GM12872 (cell line): ENCODE measurements at regions not wholly inside any gene's neighbourhood (a gene's known extent, or its start where the extent isn't known, plus 50 kb on each side); places are given as distances from the start of the nearest gene placed in this dataset.

ENCODE experiments used
- CTCF ChIP-seq: IDR thresholded peaks from 3 replicates; pipeline ENCODE4 v1.5.1; 2011; ENCODE audit warnings: low read depth, mild to moderate bottlenecking, low read length, moderate library complexity; ENCODE audit not compliant: insufficient read depth

- no peak for TF ChIP-seq CTCF
Observed at GRCh38 chr2:217299590-217299989, 439.7 kb upstream of the TNP1 start.

- TF ChIP-seq CTCF, result no peak
Observed at GRCh38 chr2:217297096-217297495, 437.2 kb upstream of the TNP1 start.

- TF ChIP-seq CTCF, result no peak
Observed at GRCh38 chr2:217294818-217295217, 435.0 kb upstream of the TNP1 start.

GRCh38 chr2:217294211-217294610 is 434.3 kb upstream of the TNP1 start:
- no peak for TF ChIP-seq CTCF

- TF ChIP-seq CTCF, result no peak
Observed at GRCh38 chr2:217293607-217294006, 433.7 kb upstream of the TNP1 start.

- no peak for TF ChIP-seq CTCF
Observed at GRCh38 chr2:217293046-217293445, 433.2 kb upstream of the TNP1 start.

- no peak for TF ChIP-seq CTCF
Observed at GRCh38 chr2:217291259-217291658, 431.4 kb upstream of the TNP1 start.

GRCh38 chr2:217290467-217290866 is 430.6 kb upstream of the TNP1 start:
- TF ChIP-seq CTCF, result no peak
